Spleen (tissue), 7 donors: ENCODE measurements at regions not wholly inside any gene's neighbourhood (a gene's known extent, or its start where the extent isn't known, plus 50 kb on each side); places are given as distances from the start of the nearest gene placed in this dataset.

ENCODE experiments used
- POLR2A ChIP-seq, 3 donors: fragments of 450-650 bp; IDR thresholded peaks; one replicate each; pipeline ENCODE4 v1.5.1; 2017; ENCODE audit warnings: antibody characterized with exemption in 3 of 3, mild to moderate bottlenecking in 1 of 3
- POLR2AphosphoS5 ChIP-seq, 3 donors: sonication (generic); formaldehyde crosslinking; IDR thresholded peaks; one replicate each; pipeline ENCODE4 v1.5.1; 2017; ENCODE audit warnings: antibody characterized with exemption in 3 of 3
- TF ChIP-seq, protein P1 (sequence below), 11 experiments: fragments of 200-600 bp in 7 of 11; fragments of 450-650 bp in 4 of 11; sonication (generic) in 4 of 11; IDR thresholded peaks in 8 of 11; conservative IDR thresholded peaks in 3 of 11; 1 replicate in 7 of 11; 2 replicates in 4 of 11; pipeline versions ENCODE4 v1.4.0 to v1.8.0; 2016 to 2021; ENCODE audit warnings: antibody characterized with exemption in 11 of 11, inconsistent platforms in 4 of 11, mild to moderate bottlenecking in 1 of 11
- donor health status: DM: no; HTN: no; CAD: no; lungs with moderate emphysema.
- donor health status: DM: no; HTN: no; CAD: no.
- donor health status: DM: no; HTN: no; CAD: no.

- TF ChIP-seq, protein P1, sequence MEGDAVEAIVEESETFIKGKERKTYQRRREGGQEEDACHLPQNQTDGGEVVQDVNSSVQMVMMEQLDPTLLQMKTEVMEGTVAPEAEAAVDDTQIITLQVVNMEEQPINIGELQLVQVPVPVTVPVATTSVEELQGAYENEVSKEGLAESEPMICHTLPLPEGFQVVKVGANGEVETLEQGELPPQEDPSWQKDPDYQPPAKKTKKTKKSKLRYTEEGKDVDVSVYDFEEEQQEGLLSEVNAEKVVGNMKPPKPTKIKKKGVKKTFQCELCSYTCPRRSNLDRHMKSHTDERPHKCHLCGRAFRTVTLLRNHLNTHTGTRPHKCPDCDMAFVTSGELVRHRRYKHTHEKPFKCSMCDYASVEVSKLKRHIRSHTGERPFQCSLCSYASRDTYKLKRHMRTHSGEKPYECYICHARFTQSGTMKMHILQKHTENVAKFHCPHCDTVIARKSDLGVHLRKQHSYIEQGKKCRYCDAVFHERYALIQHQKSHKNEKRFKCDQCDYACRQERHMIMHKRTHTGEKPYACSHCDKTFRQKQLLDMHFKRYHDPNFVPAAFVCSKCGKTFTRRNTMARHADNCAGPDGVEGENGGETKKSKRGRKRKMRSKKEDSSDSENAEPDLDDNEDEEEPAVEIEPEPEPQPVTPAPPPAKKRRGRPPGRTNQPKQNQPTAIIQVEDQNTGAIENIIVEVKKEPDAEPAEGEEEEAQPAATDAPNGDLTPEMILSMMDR (IDR thresholded peaks at IDR 0.05 in 8 of 11, conservative IDR thresholded peaks at IDR 0.05 in 3 of 11): no peak
- no peak for TF ChIP-seq POLR2A (IDR thresholded peaks at IDR 0.05)
- TF ChIP-seq POLR2AphosphoS5 (IDR thresholded peaks at IDR 0.05): no peak
Measured at GRCh38 chr18:70582981-70583380, 294.1 kb downstream of the SOCS6 start.
